Neutrophil (primary cell): ENCODE measurements at regions not wholly inside any gene's neighbourhood (a gene's known extent, or its start where the extent isn't known, plus 50 kb on each side); places are given as distances from the start of the nearest gene placed in this dataset.

Experiments
- H3K27ac ChIP-seq: fragments of 200-600 bp; sonication (generic); 2 replicates; pipeline ENCODE4 v1.5.1; 2016; ENCODE audit warnings: mild to moderate bottlenecking, moderate library complexity
- H3K27me3 ChIP-seq: fragments of 200-600 bp; sonication (generic); 2 replicates; pipeline ENCODE4 v1.6.0; 2016; ENCODE audit warnings: mild to moderate bottlenecking
- H3K36me3 ChIP-seq: fragments of 200-600 bp; sonication (generic); 2 replicates; pipeline ENCODE4 v1.5.1; 2017
- H3K4me1 ChIP-seq, 2 experiments: fragments of 200-600 bp in 1 of 2; sonication (generic) in 1 of 2; 1 replicate in 1 of 2; 2 replicates in 1 of 2; pipeline versions ENCODE4 v1.5.1 to v1.6.1; 2013 to 2016; ENCODE audit warnings: low read depth in 1 of 2, low read length in 1 of 2, mild to moderate bottlenecking in 1 of 2, moderate library complexity in 1 of 2; ENCODE audit not compliant: control insufficient read depth in 1 of 2, insufficient read depth in 1 of 2
- H3K4me3 ChIP-seq, 2 experiments: fragments of 200-600 bp in 1 of 2; sonication (generic) in 1 of 2; 1 replicate in 1 of 2; 2 replicates in 1 of 2; pipeline ENCODE4 v1.5.1; 2013 to 2016; ENCODE audit warnings: low read depth in 1 of 2, low read length in 1 of 2, mild to moderate bottlenecking in 1 of 2, moderate library complexity in 1 of 2
- H3K9me3 ChIP-seq: fragments of 200-600 bp; sonication (generic); 2 replicates; pipeline ENCODE4 v1.5.1; 2016
- CTCF ChIP-seq: fragments of 200-600 bp; sonication (generic); IDR thresholded peaks from 2 replicates; pipeline ENCODE4 v1.5.1; 2016; ENCODE audit warnings: antibody characterized with exemption

GRCh38 chr7:88617185-88617584, 142.3 kb upstream of the ZNF804B start:
- no peak for TF ChIP-seq CTCF
- no peak overlapping the region for H3K27ac ChIP-seq
- H3K9me3 ChIP-seq: no peaks in the 10 kb centered on the region
- H3K4me3 ChIP-seq: no peak overlapping the region
- H3K4me1 ChIP-seq: no peaks in the 10 kb centered on the region
- H3K27me3 ChIP-seq: no peaks in the 10 kb centered on the region
- no peaks in the 10 kb centered on the region for H3K36me3 ChIP-seq

GRCh38 chr7:88615336-88615735, 144.2 kb upstream of the ZNF804B start:
- no peak for TF ChIP-seq CTCF
- H3K27me3 ChIP-seq: no peaks in the 10 kb centered on the region
- H3K9me3 ChIP-seq: no peaks in the 10 kb centered on the region
- no peak overlapping the region for H3K27ac ChIP-seq
- no peaks in the 10 kb centered on the region for H3K4me1 ChIP-seq
- H3K4me3 ChIP-seq: no peak overlapping the region
- H3K36me3 ChIP-seq: no peaks in the 10 kb centered on the region

- TF ChIP-seq CTCF: no peak
- Histone ChIP-seq H3K27ac (no peak overlapping the region), H3K4me3 (no peak overlapping the region)
These were observed 144.8 kb upstream of the ZNF804B start for GRCh38 chr7:88614736-88615135.

GRCh38 chr7:88610942-88611341, 148.6 kb upstream of the ZNF804B start:
- no peak for TF ChIP-seq CTCF
- H3K9me3 ChIP-seq: no peaks in the 10 kb centered on the region

More at GRCh38 chr7:88614736-88615135, 144.8 kb upstream of the ZNF804B start:
- H3K36me3 ChIP-seq: no peaks in the 10 kb centered on the region
- no peaks in the 10 kb centered on the region for H3K9me3 ChIP-seq
- no peaks in the 10 kb centered on the region for H3K4me1 ChIP-seq
- no peaks in the 10 kb centered on the region for H3K27me3 ChIP-seq

GRCh38 chr7:88600695-88601094, 158.8 kb upstream of the ZNF804B start:
- Histone ChIP-seq H3K4me3 (no peak overlapping the region), H3K27me3 (no peaks in the 10 kb centered on the region), H3K9me3 (no peaks in the 10 kb centered on the region), H3K27ac (no peak overlapping the region), H3K36me3 (no peaks in the 10 kb centered on the region), H3K4me1 (no peaks in the 10 kb centered on the region)
- TF ChIP-seq CTCF: no peak

More at GRCh38 chr7:88610942-88611341, 148.6 kb upstream of the ZNF804B start:
- H3K4me1 ChIP-seq: no peaks in the 10 kb centered on the region
- no peak overlapping the region for H3K27ac ChIP-seq
- no peaks in the 10 kb centered on the region for H3K27me3 ChIP-seq
- H3K4me3 ChIP-seq: no peak overlapping the region
- H3K36me3 ChIP-seq: no peaks in the 10 kb centered on the region

- Histone ChIP-seq H3K27ac (no peak overlapping the region), H3K9me3 (no peaks in the 10 kb centered on the region), H3K36me3 (no peaks in the 10 kb centered on the region), H3K4me3 (no peak overlapping the region), H3K4me1 (no peaks in the 10 kb centered on the region), H3K27me3 (no peaks in the 10 kb centered on the region)
- TF ChIP-seq CTCF: no peak
These were observed 160.0 kb upstream of the ZNF804B start for GRCh38 chr7:88599528-88599927.
